Astrocyte (in vitro differentiated cells and primary cell): ENCODE measurements at regions not wholly inside any gene's neighbourhood (a gene's known extent, or its start where the extent isn't known, plus 50 kb on each side); places are given as distances from the start of the nearest gene placed in this dataset.

ENCODE experiments used
- CTCF ChIP-seq: IDR thresholded peaks from 2 replicates; pipeline ENCODE4 v1.5.1; 2011; ENCODE audit warnings: low read depth, mild to moderate bottlenecking, inconsistent platforms, low read length, moderate library complexity; ENCODE audit not compliant: insufficient read depth
- EZH2 ChIP-seq: IDR thresholded peaks from 2 replicates; pipeline ENCODE4 v1.6.1; 2012; ENCODE audit warnings: mild to moderate bottlenecking, low read length, inconsistent platforms; ENCODE audit not compliant: insufficient read depth

GRCh38 chr15:88710027-88710715 is 71.4 kb downstream of the ISG20 start:
- TF ChIP-seq EZH2 = no peak
- TF ChIP-seq CTCF = no peak
